ENCODE measurements at regions not wholly inside any gene's neighbourhood (a gene's known extent, or its start where the extent isn't known, plus 50 kb on each side); places are given as distances from the start of the nearest gene placed in this dataset.

GRCh38 chrX:149198980-149199732 lies 305.9 kb downstream of the IDS start:
- in situ Hi-C loops (cut with HindIII; ENCODE audit: low sequenced_read_pairs) = no loop called here

GRCh38 chrX:149185087-149185486 lies 320.0 kb downstream of the IDS start:
- no peak for DNase-seq (ENCODE audit: low spot score)
- in situ Hi-C loops (cut with HindIII; ENCODE audit: low sequenced_read_pairs) = no loop called here

More at GRCh38 chrX:149198980-149199732, 305.9 kb downstream of the IDS start:
- DNase-seq (ENCODE audit: low spot score) = no peak

DNA sequence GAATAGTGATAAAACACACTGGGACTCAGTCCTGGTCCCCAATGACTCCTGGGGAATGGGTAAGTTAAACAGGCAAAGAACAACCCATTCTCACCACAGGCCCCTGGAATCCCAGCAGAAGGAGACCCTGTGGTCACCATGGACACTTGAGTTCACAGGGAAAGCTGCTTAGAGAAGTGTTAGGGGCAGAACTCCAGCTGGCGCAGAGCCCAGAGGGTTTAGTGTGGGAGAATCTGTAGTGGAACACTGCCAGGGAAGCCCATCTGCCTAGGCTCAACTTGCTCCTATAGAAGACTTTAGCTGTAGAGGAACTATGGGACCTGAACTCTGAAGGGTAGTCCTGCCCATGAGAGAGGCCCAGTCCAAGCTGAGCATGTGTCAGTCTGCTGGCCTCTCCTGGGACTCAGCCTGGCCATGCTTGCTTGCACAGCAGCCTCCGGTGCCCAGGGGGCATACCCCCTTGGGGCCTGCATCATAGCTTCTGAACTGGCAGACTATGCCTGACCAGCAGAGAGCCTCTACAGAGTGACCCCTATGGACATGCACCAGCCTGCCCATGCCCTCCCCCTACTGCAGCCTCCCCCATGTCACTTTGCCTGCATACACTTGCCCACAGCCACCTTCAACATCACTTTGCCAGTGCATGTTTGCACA lies 343.5 kb downstream of the IDS start:
- in situ Hi-C loops (cut with HindIII; ENCODE audit: low sequenced_read_pairs) = no loop called here

DNA sequence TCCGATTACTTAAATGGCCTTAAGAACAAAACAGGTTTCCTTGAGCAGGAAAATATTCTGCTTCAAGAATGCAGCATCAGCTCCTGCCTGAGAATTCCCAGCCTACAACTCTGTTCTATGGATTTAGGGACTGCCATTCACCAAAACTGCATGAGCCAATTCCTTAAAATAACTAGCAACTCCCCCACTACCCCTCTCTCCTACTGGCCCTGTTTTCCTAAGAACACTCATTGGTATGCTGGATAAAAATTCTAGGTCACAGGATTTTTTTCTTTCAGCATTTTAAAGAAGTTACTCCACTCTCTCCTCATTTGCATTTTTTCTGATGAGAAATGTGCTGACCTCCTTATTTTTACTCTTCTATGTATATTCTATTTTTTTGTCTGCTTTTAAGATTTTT lies 347.1 kb downstream of the IDS start:
- DNase-seq (ENCODE audit: low spot score) = no peak
- in situ Hi-C loops (cut with HindIII; ENCODE audit: low sequenced_read_pairs) = no loop called here

More for the DNA sequence above, 343.5 kb downstream of the IDS start:
- DNase-seq (ENCODE audit: low spot score) = no peak

DNA sequence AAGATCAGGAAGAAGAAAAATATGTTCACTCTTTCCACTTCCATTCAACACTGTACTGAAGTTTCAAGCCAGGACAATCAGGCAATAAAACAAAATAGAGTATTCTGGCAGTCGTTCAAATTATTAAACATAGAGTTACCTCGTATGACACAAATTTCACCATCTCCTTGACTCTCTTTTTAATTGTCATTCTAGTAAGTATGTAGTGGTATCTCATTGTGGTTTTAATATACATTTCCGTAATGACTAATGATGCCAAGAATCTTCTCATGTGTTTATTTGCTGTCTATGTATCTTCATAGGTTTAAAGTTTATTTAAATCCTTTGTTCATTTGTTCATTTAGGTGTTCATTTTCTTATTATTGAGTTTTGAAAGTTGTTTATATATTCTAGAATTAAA lies 352.2 kb downstream of the IDS start:
- DNase-seq (ENCODE audit: low spot score) = no peak
- in situ Hi-C loops (cut with HindIII; ENCODE audit: low sequenced_read_pairs) = no loop called here

GRCh38 chrX:149151805-149152757 lies 353.0 kb downstream of the IDS start:
- no peak for DNase-seq (ENCODE audit: low spot score)
- in situ Hi-C loops (cut with HindIII; ENCODE audit: low sequenced_read_pairs) = no loop called here

DNA sequence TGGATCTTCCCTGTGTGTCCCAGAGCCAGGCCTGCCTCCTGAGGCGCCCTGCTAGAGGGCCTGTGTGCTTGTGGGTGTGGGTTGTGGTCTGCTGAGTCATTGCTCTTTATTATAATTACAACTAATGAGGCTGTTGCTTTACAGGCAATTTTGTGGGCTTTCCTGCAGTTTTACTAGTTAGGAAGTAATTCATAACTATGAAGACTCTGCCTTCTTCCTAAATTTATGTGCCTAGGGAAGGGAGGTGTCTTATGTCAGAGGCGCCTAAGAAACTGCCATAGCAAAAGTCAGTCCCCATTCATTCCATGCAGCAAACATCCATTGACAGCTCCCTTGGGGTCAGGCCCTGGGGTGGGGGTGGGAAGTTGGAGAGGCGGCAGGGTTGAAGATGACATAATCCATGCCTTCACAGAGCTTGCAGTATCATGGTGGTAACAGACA lies 359.2 kb downstream of the IDS start:
- DNase-seq (ENCODE audit: low spot score) = no peak
- in situ Hi-C loops (cut with HindIII; ENCODE audit: low sequenced_read_pairs) = no loop called here

DNA sequence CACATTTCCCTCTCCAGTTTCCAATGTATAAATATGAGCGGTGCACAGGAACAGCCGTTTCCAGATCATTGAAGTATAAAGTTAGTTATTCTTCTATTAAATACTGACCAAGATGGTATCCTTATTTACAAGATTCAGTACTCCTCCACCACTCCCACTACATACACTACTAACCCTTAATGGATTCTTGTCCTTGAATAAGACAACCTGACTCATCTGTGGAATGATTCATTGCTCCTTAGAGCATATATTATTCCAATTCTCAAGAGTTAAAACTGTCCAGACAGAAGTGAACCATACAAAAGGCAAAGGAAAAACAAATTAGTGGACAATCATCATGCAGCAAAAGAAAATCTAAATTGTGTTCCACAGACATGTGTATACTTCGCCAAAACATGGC lies 373.3 kb downstream of the IDS start:
- no peak for DNase-seq (ENCODE audit: low spot score)
- in situ Hi-C loops (cut with HindIII; ENCODE audit: low sequenced_read_pairs) = no loop called here

DNA sequence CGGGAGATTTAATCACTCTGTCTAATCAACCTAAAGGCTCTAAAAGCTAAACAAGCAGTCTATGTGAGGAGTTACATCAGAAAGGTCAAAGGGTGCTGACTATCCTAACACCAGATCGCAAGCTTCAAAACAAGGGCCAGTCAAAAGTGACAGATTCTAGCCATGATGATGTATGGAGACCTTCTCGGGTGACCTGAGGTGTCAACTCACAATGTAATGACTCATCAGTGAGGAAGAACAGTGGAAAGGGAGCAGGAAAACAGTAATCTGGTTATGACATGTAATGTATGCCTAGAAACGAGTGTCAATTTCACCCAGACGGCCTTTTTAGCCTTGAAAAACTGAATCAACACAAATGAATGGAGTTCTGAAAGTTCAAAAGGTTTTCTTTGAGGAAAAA lies 375.3 kb downstream of the IDS start:
- in situ Hi-C loops (cut with HindIII; ENCODE audit: low sequenced_read_pairs) = no loop called here
- DNase-seq (ENCODE audit: low spot score) = no peak

DNA sequence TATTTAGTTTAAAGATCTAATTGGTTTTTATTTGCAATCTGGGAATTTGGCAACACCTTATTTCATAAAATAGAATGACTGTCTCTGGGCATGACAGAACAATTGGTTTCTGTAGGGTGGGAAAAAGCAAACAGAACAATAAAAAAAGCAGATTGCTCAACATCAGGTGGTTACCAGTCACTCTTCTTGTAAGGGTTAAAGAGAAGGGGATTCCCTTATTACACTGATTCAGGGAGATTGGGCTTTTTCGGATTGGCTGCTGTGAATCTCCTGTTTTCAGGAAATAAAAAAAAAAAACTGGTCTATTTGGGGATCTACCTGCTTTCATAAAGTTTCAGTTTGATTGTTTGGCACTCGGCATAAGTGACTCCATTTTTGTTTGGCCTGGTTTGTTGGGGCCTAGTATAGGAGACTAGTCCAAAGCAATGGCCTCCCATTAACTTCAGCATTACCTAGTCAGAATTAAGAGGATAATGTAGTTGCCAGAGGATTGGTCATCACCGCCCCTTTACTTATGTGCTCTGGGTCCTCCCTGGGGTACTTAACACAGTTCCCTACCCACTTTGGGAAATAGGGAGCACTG lies 380.5 kb downstream of the IDS start:
- in situ Hi-C loops (cut with HindIII; ENCODE audit: low sequenced_read_pairs) = no loop called here
- no peak for DNase-seq (ENCODE audit: low spot score)

DNA sequence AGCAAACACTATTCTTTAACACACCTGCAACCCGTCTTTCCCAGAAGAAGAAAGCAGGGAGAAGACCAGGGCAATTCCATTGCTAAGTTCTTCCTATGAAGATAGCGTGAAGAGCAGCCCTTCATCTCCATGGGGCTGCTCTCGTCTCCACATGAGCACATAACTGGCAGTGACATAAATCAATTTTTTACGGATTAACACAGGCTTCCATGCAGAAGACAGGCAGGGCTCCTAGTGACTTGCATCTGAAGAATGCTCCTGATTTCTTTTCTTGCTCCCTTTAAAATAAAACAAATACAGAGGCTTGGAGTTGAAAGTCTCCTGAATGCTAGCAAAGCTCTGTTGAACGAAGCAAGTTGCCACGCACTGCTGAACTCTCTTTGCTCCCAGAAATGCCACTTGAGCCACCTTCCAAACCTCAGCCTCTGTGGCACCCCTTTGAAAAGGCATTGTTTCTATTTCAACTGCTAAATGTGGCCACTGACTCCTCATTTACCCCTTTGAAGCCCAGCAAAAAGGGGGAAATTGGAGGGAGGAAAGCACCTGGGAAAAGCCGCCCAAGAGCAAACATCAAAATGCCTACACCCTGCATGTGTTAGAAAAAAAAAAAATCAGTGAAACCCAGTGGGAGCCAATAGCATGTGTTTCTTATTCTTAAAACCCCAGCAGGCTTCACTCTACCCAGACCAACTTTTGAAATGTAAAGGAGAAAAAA lies 383.7 kb downstream of the IDS start:
- no peak for DNase-seq (ENCODE audit: low spot score)
- in situ Hi-C loops (cut with HindIII; ENCODE audit: low sequenced_read_pairs) = no loop called here

DNA sequence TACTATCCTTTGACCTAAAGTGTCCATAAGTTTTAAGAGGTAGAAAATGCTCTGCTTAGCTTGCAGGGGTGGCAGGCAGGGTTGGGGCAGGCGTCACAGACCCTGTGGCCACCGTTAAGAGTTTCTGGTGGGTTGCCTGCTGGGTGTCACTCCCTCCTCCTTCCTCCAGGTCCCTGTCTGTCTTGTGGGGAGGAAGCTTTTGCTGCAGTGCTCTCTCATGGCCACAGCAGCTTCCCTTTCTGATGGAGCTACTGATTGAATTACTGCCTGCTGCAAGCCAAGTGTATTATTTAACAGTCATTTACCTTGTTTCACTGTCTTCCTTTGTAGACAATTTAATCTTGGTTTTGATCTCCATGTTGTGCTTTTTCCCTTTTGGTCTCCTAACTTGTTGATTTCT lies 384.6 kb downstream of the IDS start:
- in situ Hi-C loops (cut with HindIII; ENCODE audit: low sequenced_read_pairs) = no loop called here
- no peak for DNase-seq (ENCODE audit: low spot score)

- no peak for DNase-seq (ENCODE audit: low spot score)
- in situ Hi-C loops (cut with HindIII; ENCODE audit: low sequenced_read_pairs) = no loop called here
These were observed 390.2 kb downstream of the IDS start for GRCh38 chrX:149114874-149115273.

DNA sequence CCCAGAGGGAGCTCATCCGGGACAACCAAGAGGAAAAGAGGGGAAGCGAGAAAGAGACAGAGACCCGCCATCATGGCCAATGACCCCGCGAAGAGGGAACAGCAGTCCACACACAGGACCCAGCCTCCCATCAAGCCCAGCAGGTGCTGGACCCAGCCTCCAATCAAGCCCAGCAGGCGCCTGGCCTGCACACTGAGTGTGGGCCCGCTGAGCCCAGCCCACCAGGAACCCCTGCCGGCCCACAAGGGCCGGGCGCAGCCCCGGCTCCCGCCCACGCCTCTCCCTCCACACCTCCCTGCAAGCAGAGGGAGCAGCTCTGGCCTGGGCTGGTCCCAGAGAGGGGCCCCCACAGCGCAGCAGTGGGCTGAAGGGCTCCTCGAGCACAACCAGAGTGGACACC lies 391.1 kb downstream of the IDS start:
- no peak for DNase-seq (ENCODE audit: low spot score)
- in situ Hi-C loops (cut with HindIII; ENCODE audit: low sequenced_read_pairs) = no loop called here

GRCh38 chrX:149097786-149098185 lies 407.3 kb downstream of the IDS start:
- no peak for DNase-seq (ENCODE audit: low spot score)
- in situ Hi-C loops (cut with HindIII; ENCODE audit: low sequenced_read_pairs) = no loop called here

GRCh38 chrX:149092179-149092578 lies 412.9 kb downstream of the IDS start:
- DNase-seq (ENCODE audit: low spot score) = no peak
- in situ Hi-C loops (cut with HindIII; ENCODE audit: low sequenced_read_pairs) = no loop called here

DNA sequence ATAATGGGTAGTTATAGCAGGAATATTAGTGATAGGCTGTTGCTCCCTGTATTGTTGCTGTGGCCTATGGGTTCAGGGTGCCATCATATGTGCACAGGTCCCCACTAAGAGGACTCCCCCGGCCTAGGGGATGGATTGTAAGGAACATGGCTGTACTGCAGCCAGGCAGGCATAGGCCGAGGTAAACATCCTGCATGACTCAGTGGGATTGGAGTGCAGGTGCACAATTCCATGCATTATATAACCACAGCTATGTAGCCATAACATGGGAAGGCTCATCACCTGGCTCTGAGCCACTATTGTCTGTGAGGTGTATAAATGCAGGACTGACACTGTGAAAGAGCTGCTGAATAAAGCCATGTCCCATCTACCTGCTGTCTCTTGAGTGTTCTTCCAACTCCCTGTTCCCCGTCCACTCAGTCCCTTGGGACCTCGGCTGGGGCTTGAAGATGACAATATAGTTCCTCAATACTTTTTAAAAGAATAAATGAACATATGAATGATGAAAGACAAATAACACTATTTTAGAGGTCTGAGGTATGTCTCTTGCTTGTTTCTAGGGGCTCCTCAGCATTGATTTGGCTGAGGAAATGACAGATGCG lies 425.2 kb downstream of the IDS start:
- DNase-seq (ENCODE audit: low spot score) = no peak
- in situ Hi-C loops (cut with HindIII; ENCODE audit: low sequenced_read_pairs) = no loop called here

- in situ Hi-C loops (cut with HindIII; ENCODE audit: low sequenced_read_pairs) = no loop called here
- DNase-seq (ENCODE audit: low spot score) = no peak
These were observed 430.7 kb downstream of the IDS start for GRCh38 chrX:149074398-149074797.

DNA sequence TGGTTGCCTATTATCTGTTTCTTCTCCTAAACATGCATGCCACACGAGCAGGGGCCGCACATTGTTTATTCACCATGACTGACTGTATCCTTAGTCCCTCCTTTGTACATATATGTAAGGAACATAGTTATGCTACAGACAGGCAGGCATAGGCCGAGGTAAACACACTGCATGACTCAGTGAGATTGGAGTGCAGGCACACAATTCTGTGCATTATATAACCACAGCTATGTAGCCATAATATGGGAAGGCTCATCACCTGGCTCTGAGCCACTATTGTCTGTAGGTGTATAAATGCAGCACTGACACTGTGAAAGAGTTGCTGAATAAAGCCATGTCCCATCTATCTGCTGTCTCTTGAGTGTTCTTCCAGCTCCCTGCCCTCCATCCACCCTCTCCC lies 431.6 kb downstream of the IDS start:
- in situ Hi-C loops (cut with HindIII; ENCODE audit: low sequenced_read_pairs) = no loop called here
- DNase-seq (ENCODE audit: low spot score) = no peak
